IPS-20b (cell line): ENCODE measurements at regions not wholly inside any gene's neighbourhood (a gene's known extent, or its start where the extent isn't known, plus 50 kb on each side); places are given as distances from the start of the nearest gene placed in this dataset.

Experiments used
- H3K27ac ChIP-seq: one replicate; pipeline ENCODE4 v1.5.1; 2013; ENCODE audit warnings: low read length
- H3K27me3 ChIP-seq: 2 replicates; pipeline ENCODE4 v1.6.1; 2013; ENCODE audit warnings: mild to moderate bottlenecking, low read length, inconsistent platforms; ENCODE audit not compliant: insufficient read depth
- H3K36me3 ChIP-seq: 2 replicates; pipeline ENCODE4 v1.6.1; 2013; ENCODE audit warnings: low read depth, mild to moderate bottlenecking, inconsistent platforms, low read length, moderate library complexity; ENCODE audit not compliant: insufficient read depth
- H3K4me1 ChIP-seq: 2 replicates; pipeline ENCODE4 v1.6.1; 2013; ENCODE audit warnings: mild to moderate bottlenecking, control low read depth, inconsistent platforms, low read length, moderate library complexity; ENCODE audit not compliant: insufficient read depth
- H3K4me3 ChIP-seq: 2 replicates; pipeline ENCODE4 v1.5.1; 2013; ENCODE audit warnings: mild to moderate bottlenecking, low read length, inconsistent platforms
- H3K9ac ChIP-seq: 2 replicates; pipeline ENCODE4 v1.6.1; 2013; ENCODE audit warnings: low read depth, mild to moderate bottlenecking, inconsistent platforms, low read length, moderate library complexity
- H3K9me3 ChIP-seq: 2 replicates; pipeline ENCODE4 v1.6.1; 2013; ENCODE audit warnings: mild to moderate bottlenecking, low read depth, low read length, inconsistent platforms; ENCODE audit not compliant: insufficient read depth

GRCh38 chr10:1858547-1858946, 121.2 kb upstream of the ADARB2 start:
- Histone ChIP-seq H3K4me1 (no peaks in the 10 kb centered on the region), H3K4me3 (no peak overlapping the region), H3K27me3 (no peaks in the 10 kb centered on the region), H3K9ac (no peak overlapping the region), H3K36me3 (no peaks in the 10 kb centered on the region), H3K27ac (no peak overlapping the region), H3K9me3 (no peaks in the 10 kb centered on the region)

GRCh38 chr10:1858048-1858447, 120.7 kb upstream of the ADARB2 start:
- no peaks in the 10 kb centered on the region for H3K27me3 ChIP-seq
- no peaks in the 10 kb centered on the region for H3K4me1 ChIP-seq
- no peak overlapping the region for H3K27ac ChIP-seq
- H3K36me3 ChIP-seq: no peaks in the 10 kb centered on the region
- no peak overlapping the region for H3K4me3 ChIP-seq
- no peaks in the 10 kb centered on the region for H3K9me3 ChIP-seq
- H3K9ac ChIP-seq: no peak overlapping the region

DNA sequence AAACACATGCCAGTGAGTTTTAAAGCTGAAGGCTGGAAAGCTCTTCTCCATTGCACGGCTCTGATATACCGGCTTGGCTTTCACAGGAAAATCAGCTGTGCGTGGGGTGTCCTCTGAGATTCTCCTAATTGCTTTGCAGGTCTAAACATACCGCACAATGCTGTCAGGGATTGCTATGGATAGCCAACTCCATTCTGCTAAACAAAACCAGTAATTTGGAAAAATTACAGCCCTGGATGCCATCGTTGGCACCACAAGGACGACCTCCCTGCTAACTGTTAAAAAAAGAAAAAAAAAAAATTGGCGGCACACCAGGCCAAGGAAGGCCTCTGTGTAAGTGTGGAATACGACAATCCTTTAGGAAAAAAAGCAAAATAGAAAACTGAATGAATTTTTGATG, 118.6 kb upstream of the ADARB2 start:
- H3K9me3 ChIP-seq: no peaks in the 10 kb centered on the region
- H3K36me3 ChIP-seq: no peaks in the 10 kb centered on the region
- H3K9ac ChIP-seq: no peak overlapping the region
- no peak overlapping the region for H3K27ac ChIP-seq
- no peaks in the 10 kb centered on the region for H3K4me1 ChIP-seq
- H3K4me3 ChIP-seq: no peak overlapping the region
- H3K27me3 ChIP-seq: no peaks in the 10 kb centered on the region

GRCh38 chr10:1854271-1854670, 116.9 kb upstream of the ADARB2 start:
- H3K4me3 ChIP-seq: no peak overlapping the region
- no peak overlapping the region for H3K9ac ChIP-seq
- H3K27me3 ChIP-seq: no peaks in the 10 kb centered on the region
- H3K4me1 ChIP-seq: no peaks in the 10 kb centered on the region
- no peak overlapping the region for H3K27ac ChIP-seq
- no peaks in the 10 kb centered on the region for H3K9me3 ChIP-seq
- no peaks in the 10 kb centered on the region for H3K36me3 ChIP-seq

DNA sequence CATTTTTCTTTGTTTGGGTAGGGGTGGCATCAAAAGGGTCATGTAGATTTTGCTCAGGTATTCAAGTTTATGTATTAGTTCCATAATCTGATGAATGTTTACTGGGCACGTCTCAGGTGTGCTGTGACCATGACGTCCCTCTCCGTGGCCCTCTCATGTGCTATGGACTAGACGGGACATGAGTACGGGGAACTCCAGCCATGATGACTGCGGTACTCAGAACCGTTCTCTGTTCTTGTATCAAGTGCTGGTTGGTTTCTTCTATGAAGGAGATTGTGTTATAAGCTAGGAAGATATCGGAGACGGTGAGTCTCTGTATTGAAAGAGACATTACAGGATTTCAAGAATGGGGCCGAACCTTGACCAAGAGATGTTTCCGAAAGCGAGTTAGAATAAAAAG, 116.5 kb upstream of the ADARB2 start:
- H3K9me3 ChIP-seq: no peaks in the 10 kb centered on the region
- no peaks in the 10 kb centered on the region for H3K4me1 ChIP-seq
- H3K4me3 ChIP-seq: no peak overlapping the region
- H3K27me3 ChIP-seq: no peaks in the 10 kb centered on the region
- no peaks in the 10 kb centered on the region for H3K36me3 ChIP-seq
- H3K9ac ChIP-seq: no peak overlapping the region
- H3K27ac ChIP-seq: no peak overlapping the region

DNA sequence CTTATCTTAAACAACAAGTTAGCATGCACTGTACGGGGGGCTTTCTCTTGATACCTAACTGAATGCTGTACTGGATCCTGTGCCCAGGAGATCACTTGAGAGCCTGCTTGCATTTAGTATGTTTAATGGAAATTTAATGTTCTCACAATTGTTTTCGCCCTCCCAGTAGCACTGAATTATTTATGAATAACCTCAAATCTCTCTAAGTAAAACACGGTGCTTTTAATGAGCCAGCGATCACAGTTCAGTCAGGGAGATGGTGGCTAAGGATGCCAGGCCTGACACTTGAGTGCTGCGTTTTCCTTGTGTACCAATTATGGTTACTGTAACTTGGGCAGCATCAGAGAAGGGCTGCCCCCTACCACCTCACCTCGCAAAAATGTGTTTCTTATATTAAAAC, 115.5 kb upstream of the ADARB2 start:
- Histone ChIP-seq H3K27me3 (no peaks in the 10 kb centered on the region), H3K36me3 (no peaks in the 10 kb centered on the region), H3K9ac (no peak overlapping the region), H3K4me3 (no peak overlapping the region), H3K4me1 (no peaks in the 10 kb centered on the region), H3K27ac (no peak overlapping the region), H3K9me3 (no peaks in the 10 kb centered on the region)

DNA sequence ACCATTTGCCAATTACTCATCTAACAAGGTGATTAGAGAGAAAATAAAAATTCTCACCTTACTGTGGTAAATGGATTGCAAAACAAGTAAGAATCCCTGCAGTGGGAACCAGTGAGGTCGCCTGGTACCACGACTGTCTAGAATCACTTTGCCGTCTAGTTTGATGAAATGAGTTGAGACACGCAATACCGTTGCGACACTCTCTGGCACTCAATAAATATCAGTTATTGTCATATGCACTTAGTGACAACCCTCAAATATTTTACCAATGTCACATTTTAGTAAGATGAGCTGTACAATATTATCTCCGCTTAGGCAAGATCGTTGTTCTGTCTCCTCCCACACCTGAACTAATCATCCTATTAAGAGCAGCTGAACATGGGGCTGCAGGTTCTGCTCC, 114.4 kb upstream of the ADARB2 start:
- Histone ChIP-seq H3K4me1 (no peaks in the 10 kb centered on the region), H3K4me3 (no peak overlapping the region), H3K9me3 (no peaks in the 10 kb centered on the region), H3K9ac (no peak overlapping the region), H3K27me3 (no peaks in the 10 kb centered on the region), H3K36me3 (no peaks in the 10 kb centered on the region), H3K27ac (no peak overlapping the region)

DNA sequence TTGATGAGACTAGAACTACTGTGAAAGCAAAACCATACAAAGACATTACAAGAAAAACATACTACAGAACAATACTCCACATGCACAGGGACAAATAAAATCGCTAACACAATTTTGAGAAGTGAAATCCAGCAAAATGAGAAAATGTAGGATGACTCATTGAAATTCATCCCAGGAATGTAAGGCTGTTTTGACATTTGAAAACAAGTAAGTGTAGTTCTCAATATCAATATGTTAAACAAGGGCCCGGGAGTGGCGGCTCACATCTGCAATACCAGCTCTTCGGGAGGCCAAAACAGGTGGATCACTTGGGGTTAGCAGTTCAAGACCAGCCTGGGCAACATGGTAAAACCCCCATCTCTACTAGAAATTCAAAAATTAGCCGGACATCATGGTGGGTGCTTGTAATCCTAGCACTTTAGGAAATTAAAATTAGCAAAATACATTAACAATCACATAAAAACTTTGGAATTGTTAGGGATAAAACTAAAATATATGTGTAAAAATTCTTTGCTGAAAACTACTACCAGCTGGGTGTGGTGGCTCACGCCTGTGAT, 113.7 kb upstream of the ADARB2 start:
- Histone ChIP-seq H3K9me3 (no peaks in the 10 kb centered on the region), H3K4me1 (no peaks in the 10 kb centered on the region), H3K27me3 (no peaks in the 10 kb centered on the region), H3K36me3 (no peaks in the 10 kb centered on the region), H3K27ac (no peak overlapping the region), H3K4me3 (no peak overlapping the region), H3K9ac (no peak overlapping the region)

DNA sequence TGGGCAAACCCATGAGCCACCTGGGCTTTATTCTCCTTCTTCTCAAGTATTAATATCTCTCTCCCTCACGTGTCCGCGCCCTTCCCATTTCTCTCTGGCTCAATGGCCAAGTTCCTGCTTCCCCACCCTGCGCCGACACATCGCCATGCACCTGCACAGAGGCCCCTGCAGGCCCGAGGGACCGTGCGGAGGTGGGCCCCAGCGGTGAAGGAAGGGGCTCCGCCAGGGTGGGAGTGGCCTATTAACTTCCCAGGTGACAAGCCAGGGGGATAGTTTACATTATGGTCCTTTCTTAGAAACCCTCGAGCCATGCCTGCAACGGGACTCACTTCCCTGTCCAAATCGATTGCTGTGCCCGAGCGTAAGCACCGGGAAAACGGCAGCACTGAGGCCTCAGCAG, 110.0 kb upstream of the ADARB2 start:
- Histone ChIP-seq H3K4me3 (no peak overlapping the region), H3K27ac (no peak overlapping the region), H3K9ac (no peak overlapping the region), H3K27me3 (no peaks in the 10 kb centered on the region), H3K36me3 (no peaks in the 10 kb centered on the region), H3K4me1 (no peaks in the 10 kb centered on the region), H3K9me3 (no peaks in the 10 kb centered on the region)

DNA sequence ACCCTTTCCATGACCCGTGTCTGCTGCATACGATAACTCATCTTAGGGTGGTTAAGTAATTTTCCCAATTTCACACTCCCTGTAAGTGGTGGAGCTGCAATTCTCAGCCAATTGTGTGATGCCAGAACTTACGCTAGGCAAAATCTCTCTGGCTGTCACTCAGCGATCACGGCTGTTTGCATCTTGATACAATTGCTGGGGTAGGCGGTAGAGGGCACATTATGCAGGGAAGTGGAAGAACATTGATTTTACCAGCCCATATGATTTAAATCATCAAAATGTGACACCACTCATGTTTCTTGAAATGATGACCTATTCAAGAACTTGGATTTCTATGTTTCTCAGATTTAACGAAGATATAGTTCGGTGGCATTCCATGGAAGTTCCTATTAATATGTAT, 108.7 kb upstream of the ADARB2 start:
- H3K4me1 ChIP-seq: no peaks in the 10 kb centered on the region
- H3K27ac ChIP-seq: no peak overlapping the region
- no peaks in the 10 kb centered on the region for H3K9me3 ChIP-seq
- no peak overlapping the region for H3K9ac ChIP-seq
- H3K36me3 ChIP-seq: no peaks in the 10 kb centered on the region
- H3K27me3 ChIP-seq: no peaks in the 10 kb centered on the region
- no peak overlapping the region for H3K4me3 ChIP-seq

DNA sequence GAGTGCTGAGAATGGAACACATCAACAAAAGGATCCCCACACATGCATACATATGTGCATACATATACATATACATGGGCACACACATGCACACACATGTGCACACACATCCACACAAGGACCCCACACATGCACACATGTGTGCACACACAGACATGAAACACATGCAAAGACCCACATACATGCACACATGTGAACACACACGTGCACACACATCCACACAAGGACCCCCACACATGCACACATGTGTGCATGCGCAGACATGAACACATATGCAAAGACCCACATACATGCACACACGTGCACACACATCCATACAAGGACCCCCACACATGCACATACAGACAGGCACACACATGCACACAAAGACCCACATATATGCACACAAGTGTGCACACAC, 104.4 kb upstream of the ADARB2 start:
- no peak overlapping the region for H3K9ac ChIP-seq
- no peak overlapping the region for H3K27ac ChIP-seq
- no peaks in the 10 kb centered on the region for H3K9me3 ChIP-seq
- no peaks in the 10 kb centered on the region for H3K4me1 ChIP-seq
- H3K4me3 ChIP-seq: no peak overlapping the region
- H3K27me3 ChIP-seq: no peaks in the 10 kb centered on the region
- H3K36me3 ChIP-seq: no peaks in the 10 kb centered on the region

DNA sequence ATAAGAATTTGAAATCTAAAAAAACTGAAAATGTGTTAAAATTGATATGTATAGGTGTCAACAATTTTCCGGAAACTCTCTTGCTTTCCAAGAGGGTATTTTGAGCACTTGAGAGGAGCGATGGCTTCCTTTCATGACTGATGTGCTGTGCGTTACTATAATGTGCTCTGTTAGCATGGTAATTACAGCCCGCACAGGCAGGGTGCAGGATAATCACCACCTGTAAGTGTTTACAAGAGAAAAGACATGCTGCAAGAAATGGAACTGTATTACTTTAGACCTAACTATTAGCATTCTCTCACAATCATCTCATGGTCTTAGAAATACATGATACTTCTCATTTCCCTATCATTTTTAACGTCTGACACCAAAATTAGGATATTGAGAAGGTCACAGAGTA, 92.4 kb upstream of the ADARB2 start:
- H3K4me1 ChIP-seq: no peaks in the 10 kb centered on the region
- no peak overlapping the region for H3K27ac ChIP-seq
- H3K9me3 ChIP-seq: no peaks in the 10 kb centered on the region
- no peaks in the 10 kb centered on the region for H3K27me3 ChIP-seq
- H3K4me3 ChIP-seq: no peak overlapping the region
- H3K9ac ChIP-seq: no peak overlapping the region
- no peaks in the 10 kb centered on the region for H3K36me3 ChIP-seq

DNA sequence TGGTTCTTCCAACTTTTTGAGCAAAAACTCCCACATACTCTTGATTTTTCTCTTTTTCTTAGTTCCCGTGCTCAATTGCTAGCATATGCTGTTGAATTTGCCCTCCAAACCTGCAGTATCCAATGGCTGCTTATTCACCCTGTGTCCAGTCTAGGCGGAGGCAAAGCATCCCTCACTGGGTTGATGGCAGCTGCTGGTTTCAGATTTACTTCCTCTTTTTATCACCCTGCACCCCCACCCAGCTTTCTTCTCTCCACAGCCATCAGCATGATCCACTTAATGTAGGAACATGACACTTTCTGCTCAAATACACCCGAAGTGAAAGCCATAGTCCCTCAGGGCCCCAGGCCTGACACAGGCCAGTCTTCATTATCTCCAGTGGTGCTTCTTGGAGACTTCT, 87.6 kb upstream of the ADARB2 start:
- no peak overlapping the region for H3K27ac ChIP-seq
- no peaks in the 10 kb centered on the region for H3K27me3 ChIP-seq
- H3K9me3 ChIP-seq: no peaks in the 10 kb centered on the region

More for the DNA sequence above, 87.6 kb upstream of the ADARB2 start:
- Histone ChIP-seq H3K9ac (no peak overlapping the region), H3K36me3 (no peaks in the 10 kb centered on the region), H3K4me3 (no peak overlapping the region), H3K4me1 (no peaks in the 10 kb centered on the region)
